GM12878 (cell line): ENCODE measurements at regions not wholly inside any gene's neighbourhood (a gene's known extent, or its start where the extent isn't known, plus 50 kb on each side); places are given as distances from the start of the nearest gene placed in this dataset.

Experiments used
- ATF2 ChIP-seq: IDR thresholded peaks from 2 replicates; pipeline ENCODE4 v1.6.1; 2012; ENCODE audit warnings: low read length, inconsistent platforms
- GABPA ChIP-seq: IDR thresholded peaks from 2 replicates; pipeline ENCODE4 v1.6.1; 2014; ENCODE audit warnings: antibody characterized with exemption, low read depth, mild to moderate bottlenecking, inconsistent platforms
- IKZF2 ChIP-seq, 2 experiments: fragments of 450-650 bp; IDR thresholded peaks; 2 replicates each; pipeline ENCODE4 v1.6.1; 2017; ENCODE audit warnings: mild to moderate bottlenecking in 2 of 2, moderate library complexity in 2 of 2
- KAT2A ChIP-seq: conservative IDR thresholded peaks from 2 replicates; pipeline ENCODE4 v1.6.1; 2011; ENCODE audit warnings: low read depth, low read length; ENCODE audit not compliant: control insufficient read depth
- MAX ChIP-seq: IDR thresholded peaks from 2 replicates; pipeline ENCODE4 v1.6.1; 2012; ENCODE audit warnings: low read depth, low read length, improper control_type of control experiment
- MLLT1 ChIP-seq: fragments of 450-650 bp; IDR thresholded peaks from 2 replicates; pipeline ENCODE4 v1.6.1; 2016; ENCODE audit warnings: mild to moderate bottlenecking
- MTA3 ChIP-seq: IDR thresholded peaks from 2 replicates; pipeline ENCODE4 v1.6.1; 2012; ENCODE audit warnings: low read length, inconsistent platforms, borderline replicate concordance
- NR2C1 ChIP-seq: fragments of 450-650 bp; IDR thresholded peaks from 2 replicates; pipeline ENCODE4 v1.6.1; 2017; ENCODE audit warnings: antibody characterized with exemption, mild to moderate bottlenecking, moderate library complexity
- RAD21 ChIP-seq: IDR thresholded peaks from 2 replicates; pipeline ENCODE4 v1.6.1; 2011; ENCODE audit warnings: mild to moderate bottlenecking, low read depth, low read length, moderate library complexity; ENCODE audit not compliant: insufficient read depth
- RCOR1 ChIP-seq: conservative IDR thresholded peaks from 2 replicates; pipeline ENCODE4 v1.6.1; 2012; ENCODE audit warnings: low read depth, low read length, improper control_type of control experiment
- SKIL ChIP-seq: fragments of 450-650 bp; IDR thresholded peaks from 2 replicates; pipeline ENCODE4 v1.6.1; 2017; ENCODE audit warnings: mild to moderate bottlenecking, low read depth, inconsistent platforms; ENCODE audit not compliant: poor library complexity, severe bottlenecking
- ZBTB11 ChIP-seq: fragments of 450-650 bp; formaldehyde crosslinking; IDR thresholded peaks from 2 replicates; pipeline ENCODE4 v1.5.0; 2022; ENCODE audit warnings: mild to moderate bottlenecking, missing genetic modification characterization

GRCh38 chr9:73573235-73573634 is 421.6 kb downstream of the ANXA1 start (continued):
- TF ChIP-seq ATF2 (no peak), MTA3 (no peak), ZBTB11 (CRISPR knock-in tag) (no peak), RAD21 (no peak), IKZF2 (IDR thresholded peaks at IDR 0.05) (no peak), GABPA (no peak), SKIL (no peak), RCOR1 (no peak), MAX (no peak), MLLT1 (no peak), NR2C1 (no peak), KAT2A (no peak)
